ENCODE measurements at regions not wholly inside any gene's neighbourhood (a gene's known extent, or its start where the extent isn't known, plus 50 kb on each side); places are given as distances from the start of the nearest gene placed in this dataset.

DNA sequence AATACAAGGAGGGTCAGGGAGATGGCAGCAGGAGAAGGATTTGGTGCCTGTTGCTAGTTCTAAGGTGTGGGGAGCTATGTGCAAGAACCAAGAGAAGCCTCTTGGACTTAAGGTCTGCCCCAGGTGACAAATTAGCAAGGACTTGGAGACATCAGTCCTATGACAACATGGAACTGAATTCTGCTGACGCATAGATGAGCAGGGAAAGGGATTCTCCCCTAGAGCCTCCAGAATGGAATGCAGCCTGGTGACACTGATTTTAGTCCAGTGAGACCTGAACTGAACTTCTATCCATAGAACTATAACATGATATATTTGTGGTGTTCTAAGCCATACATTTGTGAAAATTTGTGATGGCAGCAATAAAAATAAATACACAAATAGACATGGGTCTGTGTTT lies 215.6 kb downstream of the ESM1 start:
- H3K9me3 ChIP-seq (ENCODE audit: low read length), result no peaks in the 10 kb centered on the region
- BruUV-seq (replicated peaks), result no TSS peak
- no peaks in the 10 kb centered on the region for H3K36me3 ChIP-seq (ENCODE audit: low read depth, low read length)
- H3K4me3 ChIP-seq (ENCODE audit: low read length), result no peak overlapping the region
- H3K4me1 ChIP-seq (ENCODE audit: insufficient read depth, low read length), result no peaks in the 10 kb centered on the region
- no peaks in the 10 kb centered on the region for H3K27me3 ChIP-seq (ENCODE audit: low read length)
- ChIA-PET POLR2A (ENCODE audit: unreplicated experiment) (no interaction called here), CTCF (no interaction called here)
- no peaks in the 10 kb centered on the region for H3F3A ChIP-seq (ENCODE audit: low read length, unreplicated experiment)
- no peaks in the 10 kb centered on the region for H3K9me2 ChIP-seq (replicated peaks; ENCODE audit: low read length)
- H3K27ac ChIP-seq (ENCODE audit: low read length), result no peak overlapping the region
- H4K20me1 ChIP-seq (ENCODE audit: low read length), result no peaks in the 10 kb centered on the region
- TF ChIP-seq EZH2phosphoT487 (IDR thresholded peaks at IDR 0.05; ENCODE audit: borderline replicate concordance, low read length) (no peak), EZH2 (IDR thresholded peaks at IDR 0.05; ENCODE audit: low read length, unreplicated experiment) (no peak)
- TF ChIP-seq, protein P1, sequence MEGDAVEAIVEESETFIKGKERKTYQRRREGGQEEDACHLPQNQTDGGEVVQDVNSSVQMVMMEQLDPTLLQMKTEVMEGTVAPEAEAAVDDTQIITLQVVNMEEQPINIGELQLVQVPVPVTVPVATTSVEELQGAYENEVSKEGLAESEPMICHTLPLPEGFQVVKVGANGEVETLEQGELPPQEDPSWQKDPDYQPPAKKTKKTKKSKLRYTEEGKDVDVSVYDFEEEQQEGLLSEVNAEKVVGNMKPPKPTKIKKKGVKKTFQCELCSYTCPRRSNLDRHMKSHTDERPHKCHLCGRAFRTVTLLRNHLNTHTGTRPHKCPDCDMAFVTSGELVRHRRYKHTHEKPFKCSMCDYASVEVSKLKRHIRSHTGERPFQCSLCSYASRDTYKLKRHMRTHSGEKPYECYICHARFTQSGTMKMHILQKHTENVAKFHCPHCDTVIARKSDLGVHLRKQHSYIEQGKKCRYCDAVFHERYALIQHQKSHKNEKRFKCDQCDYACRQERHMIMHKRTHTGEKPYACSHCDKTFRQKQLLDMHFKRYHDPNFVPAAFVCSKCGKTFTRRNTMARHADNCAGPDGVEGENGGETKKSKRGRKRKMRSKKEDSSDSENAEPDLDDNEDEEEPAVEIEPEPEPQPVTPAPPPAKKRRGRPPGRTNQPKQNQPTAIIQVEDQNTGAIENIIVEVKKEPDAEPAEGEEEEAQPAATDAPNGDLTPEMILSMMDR (conservative IDR thresholded peaks at IDR 0.05; ENCODE audit: low read depth, low read length), result no peak
- DNase-seq, result no peak
- intact Hi-C loops (cut with micrococcal nuclease), result no loop called here
- no peak overlapping the region for H3K9ac ChIP-seq (ENCODE audit: low read length)
- no peaks in the 10 kb centered on the region for H3K79me2 ChIP-seq (ENCODE audit: low read length)
- no peak overlapping the region for H2AFZ ChIP-seq (ENCODE audit: low read length)
- ATAC-seq, result no peak
- no peak overlapping the region for H3K4me2 ChIP-seq (ENCODE audit: low read length)

DNA sequence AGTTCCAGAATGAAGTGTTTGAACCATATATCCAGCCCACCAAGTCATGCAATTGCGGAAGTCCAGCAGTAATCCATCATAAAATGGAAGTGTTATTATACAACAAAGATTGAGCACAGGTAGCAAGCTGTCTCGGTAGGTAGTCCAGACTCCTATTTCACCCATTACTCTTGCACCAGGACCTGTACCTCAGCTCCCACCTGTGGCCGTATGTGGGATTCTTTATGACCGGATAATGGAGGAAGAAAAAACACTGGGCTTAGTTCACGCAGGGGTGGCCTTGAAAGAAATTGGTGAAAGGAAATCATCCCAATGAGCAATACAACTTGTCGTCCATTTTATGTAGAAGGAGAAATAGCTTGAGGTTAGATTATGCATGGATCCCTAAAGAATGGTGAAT lies 216.3 kb downstream of the ESM1 start:
- H4K20me1 ChIP-seq (ENCODE audit: low read length), result no peaks in the 10 kb centered on the region
- intact Hi-C loops (cut with micrococcal nuclease), result no loop called here
- H3K4me1 ChIP-seq (ENCODE audit: insufficient read depth, low read length), result no peaks in the 10 kb centered on the region
- H3K79me2 ChIP-seq (ENCODE audit: low read length), result no peaks in the 10 kb centered on the region
- H3F3A ChIP-seq (ENCODE audit: low read length, unreplicated experiment), result no peaks in the 10 kb centered on the region
- H3K9ac ChIP-seq (ENCODE audit: low read length), result no peak overlapping the region
- CTCF ChIA-PET, result no interaction called here
- no peaks in the 10 kb centered on the region for H3K36me3 ChIP-seq (ENCODE audit: low read depth, low read length)
- POLR2A ChIA-PET (ENCODE audit: unreplicated experiment), result no interaction called here
- no peaks in the 10 kb centered on the region for H3K9me3 ChIP-seq (ENCODE audit: low read length)
- no peak overlapping the region for H3K4me2 ChIP-seq (ENCODE audit: low read length)
- BruUV-seq (replicated peaks), result no TSS peak
- ATAC-seq (no peak), DNase-seq (peak; percentile 12)
- H3K4me3 ChIP-seq (ENCODE audit: low read length), result no peak overlapping the region
- no peak overlapping the region for H2AFZ ChIP-seq (ENCODE audit: low read length)
- H3K9me2 ChIP-seq (replicated peaks; ENCODE audit: low read length), result no peaks in the 10 kb centered on the region
- H3K27me3 ChIP-seq (ENCODE audit: low read length), result no peaks in the 10 kb centered on the region
- no peak for TF ChIP-seq EZH2phosphoT487 (IDR thresholded peaks at IDR 0.05; ENCODE audit: borderline replicate concordance, low read length)
- TF ChIP-seq, protein P1 (conservative IDR thresholded peaks at IDR 0.05; ENCODE audit: low read depth, low read length), result peak; percentile 25; the same call in 1 of the 2 replicates
- no peak overlapping the region for H3K27ac ChIP-seq (ENCODE audit: low read length)

DNA sequence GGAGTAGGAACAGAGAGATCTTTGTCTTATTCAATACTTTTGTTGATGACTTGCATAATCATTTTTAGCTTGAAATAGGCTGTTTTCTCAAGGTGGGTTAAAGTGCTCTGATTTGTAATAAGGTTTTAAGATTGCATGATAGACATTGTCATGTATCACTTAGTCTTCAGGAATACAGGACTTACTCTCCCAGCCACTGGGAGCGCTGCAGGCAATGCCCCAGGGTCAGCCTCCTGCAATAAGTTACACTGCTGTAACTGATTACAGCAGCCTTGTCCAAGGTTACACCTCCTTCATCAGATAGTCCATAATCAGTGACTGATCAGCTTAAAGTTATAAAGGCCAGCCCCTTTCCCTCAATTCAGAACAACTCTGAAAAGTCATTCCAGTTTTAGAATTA lies 218.6 kb downstream of the ESM1 start:
- TF ChIP-seq EZH2 (IDR thresholded peaks at IDR 0.05; ENCODE audit: low read length, unreplicated experiment), result no peak
- TF ChIP-seq, protein P1 (conservative IDR thresholded peaks at IDR 0.05; ENCODE audit: low read depth, low read length), result peak; percentile 28; the same call in 1 of the 2 replicates
- Histone ChIP-seq H3K79me2 (ENCODE audit: low read length) (no peaks in the 10 kb centered on the region), H3K36me3 (ENCODE audit: low read depth, low read length) (no peaks in the 10 kb centered on the region), H2AFZ (ENCODE audit: low read length) (no peak overlapping the region), H3K27me3 (ENCODE audit: low read length) (no peaks in the 10 kb centered on the region), H3K27ac (ENCODE audit: low read length) (no peak overlapping the region), H3K4me2 (ENCODE audit: low read length) (no peak overlapping the region), H4K20me1 (ENCODE audit: low read length) (no peaks in the 10 kb centered on the region), H3K9me3 (ENCODE audit: low read length) (no peaks in the 10 kb centered on the region), H3K4me1 (ENCODE audit: insufficient read depth, low read length) (no peaks in the 10 kb centered on the region), H3K4me3 (ENCODE audit: low read length) (no peak overlapping the region), H3F3A (ENCODE audit: low read length, unreplicated experiment) (no peaks in the 10 kb centered on the region), H3K9ac (ENCODE audit: low read length) (no peak overlapping the region), H3K9me2 (replicated peaks; ENCODE audit: low read length) (no peaks in the 10 kb centered on the region)
- POLR2A ChIA-PET (ENCODE audit: unreplicated experiment), result interaction anchor here (0.6 kb wide), 1 partner anchor 153 kb away, joined by 3 read pairs; no protein-coding TSS in a partner anchor
- ATAC-seq (no peak), DNase-seq (no peak)
- CTCF ChIA-PET, result no interaction called here
- BruUV-seq (replicated peaks), result no TSS peak
- intact Hi-C loops (cut with micrococcal nuclease), result no loop called here
